ENCODE measurements at regions not wholly inside any gene's neighbourhood (a gene's known extent, or its start where the extent isn't known, plus 50 kb on each side); places are given as distances from the start of the nearest gene placed in this dataset.
"Not testable (repeated sequence)": the region's sequence is repeated elsewhere in the genome, so short reads cannot be mapped to it uniquely, and the experiment has no call there.

DNA sequence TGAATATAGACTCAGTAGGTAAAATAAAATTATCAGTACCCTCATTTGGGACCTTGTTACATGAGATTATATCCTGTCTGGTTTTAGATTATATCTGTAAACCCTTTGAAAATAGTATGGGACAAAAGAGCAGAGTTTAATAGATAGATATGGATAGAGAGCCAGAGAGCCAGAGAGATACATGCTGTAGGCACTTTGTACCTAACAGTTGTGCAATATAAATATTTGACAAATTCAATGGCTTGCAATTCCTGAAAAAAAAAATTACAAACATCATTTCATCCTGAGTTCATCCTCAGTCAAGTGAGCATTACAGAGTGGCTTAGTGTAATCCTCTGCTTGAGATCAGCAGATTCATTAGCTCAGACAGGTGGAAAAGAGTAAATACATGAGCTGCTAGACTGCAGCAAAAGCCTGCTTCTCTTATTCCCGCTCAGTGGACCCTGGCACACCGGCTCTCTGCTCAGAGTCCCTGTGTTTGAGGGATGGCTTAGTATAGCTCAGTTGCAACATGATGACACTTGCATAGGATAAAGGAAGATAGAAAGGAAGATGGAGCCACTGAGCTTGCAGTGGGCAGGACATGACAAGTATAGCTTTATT is 931.6 kb upstream of the GOT2 start:
- DNase-seq, result no peak

DNA sequence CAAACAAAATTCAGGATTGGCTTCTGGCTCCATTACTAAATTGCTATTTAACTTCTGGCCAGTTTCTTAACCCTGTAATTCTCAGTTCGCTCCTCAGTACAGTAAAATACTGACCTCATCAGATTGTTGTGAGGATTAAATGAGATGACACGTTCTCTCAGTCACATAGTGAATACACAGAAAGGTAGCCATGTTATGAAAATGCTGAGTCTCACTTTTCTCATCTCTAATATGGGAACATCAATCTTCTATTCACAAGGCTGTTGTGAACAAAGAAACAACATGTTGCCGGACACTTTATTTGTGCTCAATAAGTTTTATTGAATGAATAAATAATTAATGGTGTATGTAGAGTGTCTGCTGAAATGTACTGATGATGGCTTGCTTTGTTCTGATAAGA is 924.5 kb upstream of the GOT2 start:
- DNase-seq, result no peak

DNA sequence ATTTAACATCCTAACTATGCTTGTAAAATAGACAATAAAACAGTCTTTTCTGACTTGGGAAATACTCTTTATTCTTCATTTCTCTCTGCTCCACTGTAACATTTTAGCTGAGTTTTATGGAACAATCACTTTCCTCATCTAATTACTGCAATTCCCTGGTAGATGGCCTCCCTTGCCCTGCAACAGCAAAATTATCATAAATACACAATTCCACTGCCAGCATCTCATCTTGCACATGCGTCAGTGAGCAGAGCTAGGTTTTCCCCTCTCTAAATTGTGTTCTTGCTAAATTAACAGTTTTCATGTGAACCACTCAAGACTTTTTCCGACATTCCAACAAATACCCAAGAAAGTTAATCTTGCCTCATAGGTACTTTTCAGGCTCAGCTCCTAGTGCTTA is 920.9 kb upstream of the GOT2 start:
- DNase-seq, result no peak

DNA sequence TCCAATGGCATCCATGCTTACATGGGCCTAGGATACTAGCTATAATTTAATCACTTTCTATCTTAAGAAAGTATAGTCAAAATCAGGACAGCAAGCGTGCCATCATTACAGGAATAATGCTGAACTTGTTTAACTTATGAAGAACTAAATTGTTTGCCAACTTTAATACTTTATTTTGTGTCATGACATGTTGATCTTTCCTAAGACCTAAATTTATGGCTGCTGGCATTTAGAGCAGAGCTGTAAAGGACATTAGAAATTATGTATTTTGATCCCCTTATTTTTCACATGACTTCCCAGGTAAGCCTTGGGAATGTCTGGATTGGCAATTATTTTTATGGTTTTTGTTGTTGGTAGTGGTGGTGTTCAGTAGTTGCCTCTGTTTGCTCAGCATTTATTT is 920.3 kb upstream of the GOT2 start:
- no peak for DNase-seq

DNA sequence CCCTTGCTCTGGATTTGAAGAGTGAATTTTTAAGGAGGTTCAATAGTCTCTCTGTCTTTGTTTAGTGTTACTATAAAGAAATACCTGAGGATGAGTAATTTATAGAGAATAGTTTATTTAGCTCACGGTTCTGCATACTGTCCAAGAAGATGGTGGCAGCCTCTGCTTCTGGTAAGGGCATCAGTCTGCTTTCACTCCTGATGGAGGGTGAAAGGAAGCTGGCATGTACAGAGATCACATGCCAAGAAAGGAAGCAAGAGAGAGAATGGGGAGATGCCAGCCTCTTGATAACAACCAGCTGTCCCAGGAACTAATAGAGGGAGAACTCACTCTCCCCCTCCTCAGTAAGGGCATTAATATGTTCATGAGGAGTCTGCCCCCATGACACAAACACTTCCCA is 917.5 kb upstream of the GOT2 start:
- DNase-seq, result no peak

DNA sequence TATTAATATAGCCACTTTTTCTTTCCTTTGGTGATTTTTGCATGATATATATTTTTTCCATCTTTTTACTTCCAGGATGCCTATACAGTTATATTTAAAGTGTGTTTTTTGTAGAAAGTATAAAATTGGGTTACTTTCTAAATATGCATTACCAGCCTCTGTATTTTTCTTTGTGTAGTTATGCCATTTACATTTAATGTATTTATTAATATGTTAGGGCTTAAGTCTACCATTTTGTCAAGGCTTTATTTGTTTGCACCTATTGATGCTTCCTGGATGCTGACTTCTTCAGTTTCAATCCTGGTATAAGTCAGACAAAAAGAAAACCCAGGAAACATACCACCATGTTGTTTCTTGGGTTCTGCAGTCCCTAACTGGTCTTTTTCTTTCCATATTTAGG is 911.1 kb upstream of the GOT2 start:
- no peak for DNase-seq

DNA sequence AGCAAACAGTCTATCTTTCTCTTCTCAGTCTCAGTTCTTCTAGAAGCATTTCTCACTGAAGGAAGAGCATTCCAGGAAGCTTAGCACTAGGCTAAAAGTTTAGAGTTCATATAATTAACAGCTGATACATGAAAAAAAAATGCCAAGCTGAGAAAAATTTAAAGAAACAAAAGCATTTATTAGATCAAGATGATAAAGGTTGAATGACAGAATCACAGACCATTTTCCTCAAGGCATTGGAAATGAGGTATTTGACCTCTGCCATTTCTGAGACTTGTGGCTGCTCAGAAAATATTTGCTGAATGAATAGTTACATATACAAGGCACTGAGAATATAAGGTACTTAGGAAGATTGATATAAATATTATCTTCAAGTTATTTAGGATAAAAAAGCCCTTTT is 901.6 kb upstream of the GOT2 start:
- DNase-seq, result no peak

DNA sequence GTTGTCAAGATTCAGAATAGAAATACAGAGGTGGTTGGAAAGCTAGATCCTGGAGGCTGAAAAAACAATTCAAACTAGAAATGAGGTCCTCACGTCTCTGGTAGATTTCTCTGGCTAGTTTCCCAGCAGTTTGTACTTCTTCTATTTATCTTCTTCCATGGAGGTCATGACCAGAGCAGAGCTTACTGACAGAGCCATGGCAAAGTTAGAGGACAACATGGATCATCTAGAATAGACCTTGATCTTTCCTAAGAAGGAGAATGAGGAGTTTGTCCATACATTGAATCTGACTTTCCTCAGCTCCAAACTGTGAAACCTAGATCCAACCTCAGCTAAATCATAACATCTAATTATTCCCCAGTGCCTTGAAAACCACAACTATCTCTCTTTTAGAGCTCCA is 900.8 kb upstream of the GOT2 start:
- DNase-seq, result no peak

DNA sequence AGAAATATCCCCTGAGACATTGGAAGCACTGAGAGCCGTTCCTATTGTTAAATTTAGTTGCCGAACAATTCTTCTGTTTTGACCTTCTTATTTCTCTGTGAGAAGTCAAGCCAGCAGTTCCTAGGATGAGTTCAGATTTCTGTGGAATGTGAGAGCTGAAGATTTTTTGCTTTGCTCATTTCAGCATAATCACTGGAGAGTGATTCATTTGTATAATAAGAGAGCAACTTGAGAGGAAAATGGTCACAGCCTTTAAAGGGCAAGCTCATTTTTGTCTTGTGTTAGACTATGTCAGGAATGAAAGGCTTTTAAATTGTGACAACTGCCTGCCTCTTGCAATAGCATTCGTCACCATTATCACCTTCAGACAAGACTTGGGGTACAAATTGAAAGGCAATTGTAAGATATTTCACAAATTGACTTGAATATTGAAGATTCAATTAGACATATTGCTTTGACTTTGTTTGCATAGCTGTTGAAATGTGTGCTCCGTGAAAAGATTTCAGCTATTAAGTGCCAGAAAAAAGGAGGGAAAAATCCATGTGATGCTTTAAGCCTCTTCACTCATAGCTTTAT is 900.0 kb upstream of the GOT2 start:
- no peak for DNase-seq

DNA sequence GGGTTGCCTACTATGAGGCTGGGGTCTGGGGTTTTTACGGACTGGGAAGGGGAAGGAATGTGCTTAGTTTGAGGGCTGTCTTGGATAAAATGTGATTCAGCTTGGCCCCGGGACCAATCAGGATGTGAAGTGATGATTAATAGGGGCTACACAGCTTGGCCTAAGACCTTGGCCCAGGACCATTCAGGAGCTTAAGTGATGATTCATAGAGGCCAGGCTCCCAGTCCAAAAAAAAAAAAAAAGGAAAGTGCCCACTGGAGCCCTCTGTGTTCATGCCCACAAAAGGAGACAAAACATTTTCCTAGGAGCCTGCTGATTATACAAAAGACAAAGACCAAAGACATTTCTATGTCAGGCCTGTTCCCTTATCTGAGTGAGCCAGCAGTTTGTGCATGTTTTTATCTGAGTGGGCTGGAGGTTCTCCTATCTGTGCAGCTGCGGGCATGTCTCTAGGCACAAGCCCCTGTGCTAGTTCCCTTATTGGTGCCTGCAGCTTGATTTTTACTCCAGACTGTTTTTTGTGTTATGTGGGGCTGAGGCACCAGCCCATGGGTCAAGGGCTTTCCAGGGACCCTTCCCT is 898.2 kb upstream of the GOT2 start:
- no peak for DNase-seq

DNA sequence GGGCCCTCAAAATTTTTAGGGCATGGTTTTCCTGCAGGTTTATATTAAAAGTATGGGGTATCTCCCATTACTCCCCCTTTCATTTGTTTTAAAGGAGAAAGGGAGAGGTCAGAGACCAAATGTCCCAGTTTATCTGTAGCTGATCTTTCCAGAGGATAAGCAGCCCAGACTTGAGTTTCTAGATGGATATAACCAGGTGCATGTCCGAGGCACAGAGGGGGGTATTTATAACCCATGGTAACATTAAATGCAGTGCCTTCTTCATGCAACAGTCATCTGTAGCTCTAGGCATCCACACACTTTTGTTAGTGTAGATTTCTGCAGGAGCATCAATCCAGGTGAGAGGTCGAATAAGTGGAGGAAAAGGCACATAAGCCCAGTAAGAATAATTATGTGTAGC is 890.3 kb upstream of the GOT2 start:
- DNase-seq, result not testable (repeated sequence)

DNA sequence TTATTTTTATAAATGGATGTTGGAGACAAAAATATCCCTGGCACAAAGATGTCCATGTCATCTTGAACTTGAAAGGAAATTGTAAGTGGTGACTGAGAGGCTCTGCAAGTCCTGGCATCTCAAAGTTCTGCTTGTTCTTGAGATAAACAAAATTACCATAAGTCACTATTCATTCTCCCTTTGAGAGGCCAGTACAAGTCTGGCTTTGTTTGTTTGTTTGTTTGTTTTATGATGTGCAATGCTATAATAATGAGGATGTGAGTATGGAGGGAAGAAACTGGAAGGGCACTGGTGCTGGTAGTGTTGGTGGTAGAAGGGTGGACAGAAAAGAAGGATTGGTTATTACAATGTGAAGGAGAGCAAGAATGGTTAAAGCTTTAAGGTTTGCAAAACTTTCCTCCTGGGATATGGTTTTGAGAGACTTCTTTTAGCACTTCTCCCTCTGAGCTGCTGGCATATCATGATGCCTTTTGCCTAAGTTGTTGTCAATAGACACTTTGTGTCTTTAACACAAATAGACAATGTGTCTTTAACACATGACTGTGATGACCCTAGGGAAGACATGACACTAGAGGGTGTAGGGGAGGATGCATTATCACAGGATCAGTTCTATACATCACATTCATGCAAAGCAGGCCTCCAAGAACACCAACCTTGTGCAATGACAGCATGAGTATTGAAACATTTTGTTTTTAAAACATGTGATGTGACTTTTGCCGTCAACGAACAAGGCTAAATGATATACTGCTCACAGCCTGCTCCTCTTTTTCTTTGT is 880.5 kb upstream of the GOT2 start:
- no peak for DNase-seq

DNA sequence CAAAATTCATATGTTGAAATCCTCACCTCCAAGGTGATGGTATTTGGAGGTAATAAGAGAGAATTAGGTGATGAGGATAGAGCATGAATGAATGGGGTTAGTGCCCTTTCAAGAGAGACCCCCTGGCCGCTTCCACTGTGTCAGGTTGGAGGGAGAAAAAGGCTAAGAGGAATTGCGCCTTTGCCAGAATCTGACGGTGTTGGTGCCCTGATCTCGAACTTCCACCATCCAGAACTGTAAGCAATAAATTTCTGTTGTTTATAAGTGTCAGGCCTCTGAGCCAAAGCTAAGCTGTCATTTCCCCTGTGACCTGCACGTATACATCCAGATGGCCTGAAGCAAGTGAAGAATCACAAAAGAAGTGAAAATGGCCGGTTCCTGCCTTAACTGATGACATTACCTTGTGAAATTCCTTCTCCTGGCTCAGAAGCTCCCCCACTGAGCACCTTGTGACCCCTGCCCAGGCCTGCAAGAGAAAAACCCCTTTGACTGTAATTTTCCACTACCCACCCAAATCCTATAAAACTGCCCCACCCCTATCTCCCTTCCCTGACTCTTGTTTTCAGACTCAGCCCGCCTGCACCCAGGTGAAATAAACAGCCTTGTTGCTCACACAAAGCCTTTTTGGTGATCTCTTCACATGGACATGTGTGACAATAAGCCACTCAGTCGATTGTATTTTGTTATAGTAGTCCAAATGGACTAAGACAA is 878.9 kb upstream of the GOT2 start:
- not testable (repeated sequence) for DNase-seq

DNA sequence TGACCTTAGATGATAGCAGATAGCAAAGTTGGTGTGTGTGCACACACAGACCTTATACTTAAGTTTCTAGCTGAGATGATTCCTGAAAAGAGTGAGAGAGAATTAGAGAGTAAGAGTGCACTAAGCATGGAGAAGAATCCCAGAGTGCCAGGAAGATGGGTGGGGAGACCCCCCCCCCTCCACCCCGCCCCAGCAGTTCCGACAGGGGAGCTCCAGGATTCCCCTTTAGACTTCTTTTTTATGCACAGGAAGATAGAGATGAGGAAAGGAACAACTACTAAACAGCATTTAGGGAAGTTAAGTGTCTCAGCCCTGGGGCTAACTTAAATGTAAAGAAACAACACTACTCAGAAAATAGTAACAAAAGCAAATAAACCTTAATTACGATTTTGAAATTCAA is 878.0 kb upstream of the GOT2 start:
- no peak for DNase-seq

DNA sequence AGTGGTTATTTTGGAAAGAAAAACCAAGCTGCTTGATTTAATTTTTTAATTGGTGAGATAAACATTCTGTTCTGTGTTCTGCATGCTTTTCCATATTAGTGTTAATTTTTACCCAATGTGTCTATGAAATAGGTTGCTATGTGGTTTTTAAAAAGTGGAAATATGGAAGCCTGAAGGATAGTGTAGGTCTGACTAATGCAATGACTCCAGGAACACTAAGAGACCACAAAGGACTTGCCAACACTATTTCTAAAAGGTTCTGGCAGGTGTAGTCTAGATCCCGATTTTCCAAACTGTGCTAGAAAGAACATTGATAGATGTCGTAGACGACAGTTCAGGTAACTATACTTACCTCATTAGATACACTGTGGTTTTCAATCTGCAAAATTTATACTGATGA is 877.4 kb upstream of the GOT2 start:
- no peak for DNase-seq

DNA sequence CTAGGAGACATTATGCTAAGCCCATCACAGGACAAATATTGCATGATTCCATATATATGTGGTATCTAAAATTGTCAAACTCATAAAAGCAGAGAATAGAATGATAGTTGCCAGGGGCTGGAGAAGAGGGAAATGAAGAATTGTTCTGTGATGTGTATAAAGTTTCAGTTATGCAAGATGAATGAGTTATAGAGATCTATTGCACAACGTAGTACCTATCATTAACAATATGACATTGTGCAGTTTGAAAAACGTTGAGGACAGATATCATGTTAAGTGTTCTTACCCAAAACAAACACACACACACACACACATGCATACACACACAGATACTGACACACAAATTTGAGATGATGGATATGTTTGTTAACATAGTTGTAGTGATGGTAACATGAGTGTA is 871.6 kb upstream of the GOT2 start:
- DNase-seq, result no peak

DNA sequence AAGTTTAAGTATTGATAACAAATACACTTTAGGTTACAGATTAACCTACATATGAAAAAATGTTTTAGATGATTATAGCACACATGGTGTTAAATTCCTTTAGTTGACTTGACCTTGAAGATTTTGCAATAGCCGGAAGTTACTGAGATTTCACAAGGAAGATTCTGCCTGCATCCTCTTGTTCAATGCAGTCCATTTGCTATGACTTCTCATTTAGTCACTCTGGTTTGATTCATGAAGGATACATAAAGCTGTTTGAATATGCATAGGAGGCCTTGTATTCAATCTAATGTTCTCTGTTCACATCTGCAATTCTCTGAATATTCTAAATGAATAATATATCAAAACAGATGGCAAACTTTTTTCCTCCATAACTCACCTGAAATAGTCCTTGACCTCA is 870.2 kb upstream of the GOT2 start:
- DNase-seq, result no peak

DNA sequence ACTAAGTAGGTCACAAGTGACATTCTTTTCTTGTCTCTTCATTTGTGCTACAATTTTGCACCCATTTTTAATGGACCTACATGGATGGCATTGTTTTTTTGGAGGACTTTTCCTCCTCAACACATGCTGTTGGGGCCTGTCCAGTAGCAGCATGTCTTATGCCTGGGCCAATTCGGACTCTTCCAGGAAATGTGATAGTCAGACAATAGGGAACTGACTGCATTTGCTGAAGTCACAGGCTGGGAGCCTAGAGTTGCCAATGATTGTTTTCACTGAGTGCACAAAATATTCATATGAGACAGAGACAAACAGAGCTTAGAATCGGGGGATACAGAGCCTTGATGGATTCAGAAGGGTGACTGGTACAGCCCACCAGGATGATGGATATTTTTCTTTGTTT is 867.3 kb upstream of the GOT2 start:
- no peak for DNase-seq

DNA sequence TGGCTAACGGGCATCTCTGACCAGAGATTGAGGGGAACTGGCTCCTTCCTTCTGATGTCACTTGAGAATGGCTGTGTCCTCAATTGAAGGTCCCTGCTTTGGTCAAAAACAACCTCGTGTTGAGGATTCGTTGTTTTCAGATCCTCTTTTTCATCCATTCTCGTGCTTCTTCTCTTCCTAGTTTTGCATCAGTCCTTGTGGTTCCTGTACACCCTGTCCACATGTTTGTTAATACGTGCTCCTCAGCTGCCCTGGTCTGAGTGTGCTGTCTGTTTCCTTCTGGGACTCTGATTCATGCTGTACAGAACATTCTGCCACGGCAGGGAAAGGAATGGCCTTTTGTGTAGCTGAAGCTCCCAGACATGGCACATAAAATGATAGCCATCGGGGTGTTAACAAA is 863.2 kb upstream of the GOT2 start:
- no peak for DNase-seq

DNA sequence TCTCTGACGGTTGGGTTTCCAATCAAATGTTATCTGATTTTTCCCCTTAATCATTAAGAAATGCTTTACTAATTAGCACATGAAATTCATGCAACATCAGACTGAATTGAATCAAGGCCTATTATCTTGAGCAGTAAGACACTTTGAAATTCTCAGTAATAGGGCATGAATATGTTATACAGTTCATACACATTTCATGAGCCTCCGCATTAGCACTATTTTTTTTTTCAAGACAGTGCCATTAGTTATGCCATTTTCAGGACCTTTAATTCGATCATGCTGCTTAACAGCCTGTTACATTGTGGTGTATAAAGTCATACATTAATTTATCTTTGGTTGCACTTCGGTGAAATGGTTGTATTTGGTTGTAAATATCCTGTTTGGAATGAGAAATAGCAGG is 862.6 kb upstream of the GOT2 start:
- DNase-seq, result no peak

DNA sequence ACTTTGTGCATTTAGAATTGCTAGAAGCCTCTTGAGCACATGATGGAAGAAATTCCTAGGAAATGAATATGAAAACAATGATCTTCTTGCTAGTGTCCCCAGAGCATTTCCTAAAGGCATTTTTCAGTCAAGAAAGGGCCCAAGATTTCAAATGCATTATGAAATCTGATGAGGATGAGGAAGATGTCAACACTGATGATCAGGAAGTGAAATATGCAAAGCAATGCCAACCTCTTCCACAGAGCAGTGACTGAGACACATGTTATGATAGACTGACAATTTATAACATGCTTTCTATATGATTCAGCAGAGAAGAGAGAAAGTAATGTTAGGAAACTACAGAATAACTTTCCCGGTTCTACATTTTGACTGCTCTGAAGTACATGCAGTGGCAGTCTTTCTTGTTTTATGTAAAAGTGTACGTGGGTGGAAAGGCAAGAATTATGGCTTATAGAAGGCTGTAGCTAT is 859.1 kb upstream of the GOT2 start:
- DNase-seq, result no peak

DNA sequence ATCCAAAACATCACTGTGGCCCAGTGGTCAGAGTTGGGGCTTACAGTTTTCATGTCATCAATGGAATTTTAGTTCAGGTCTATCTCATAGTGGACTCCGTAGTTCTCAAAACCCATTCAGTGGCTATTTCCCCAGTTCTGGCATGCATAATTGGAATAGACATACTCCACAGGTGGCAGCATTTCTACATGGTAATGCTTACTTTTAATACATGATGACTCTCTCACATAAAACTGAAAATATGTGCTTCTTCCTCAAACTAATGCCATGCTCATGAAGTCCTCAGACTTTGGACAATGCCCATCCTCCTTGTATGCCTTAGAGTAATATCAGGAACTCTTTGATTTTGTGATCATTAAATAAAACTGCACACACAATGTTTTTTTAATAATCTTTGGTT is 857.4 kb upstream of the GOT2 start:
- DNase-seq, result no peak

DNA sequence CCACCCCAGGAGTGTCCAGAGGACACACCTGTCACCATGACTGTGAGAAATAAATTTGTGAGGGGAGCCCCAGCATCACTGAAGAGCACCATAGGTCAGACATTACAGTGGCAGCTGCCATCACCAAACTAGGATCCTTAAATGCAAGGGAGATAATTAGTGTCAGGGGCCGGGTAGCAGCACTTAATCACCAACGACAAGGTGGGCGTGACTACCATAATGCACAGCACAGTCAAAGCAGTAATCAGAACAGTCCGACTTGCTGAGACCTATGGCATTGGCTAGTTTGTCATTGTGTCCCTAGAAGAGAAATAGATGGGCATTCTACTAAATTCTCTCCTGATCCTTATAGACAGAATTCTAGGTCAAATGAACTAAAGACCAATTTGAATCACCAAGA is 856.7 kb upstream of the GOT2 start:
- no peak for DNase-seq

DNA sequence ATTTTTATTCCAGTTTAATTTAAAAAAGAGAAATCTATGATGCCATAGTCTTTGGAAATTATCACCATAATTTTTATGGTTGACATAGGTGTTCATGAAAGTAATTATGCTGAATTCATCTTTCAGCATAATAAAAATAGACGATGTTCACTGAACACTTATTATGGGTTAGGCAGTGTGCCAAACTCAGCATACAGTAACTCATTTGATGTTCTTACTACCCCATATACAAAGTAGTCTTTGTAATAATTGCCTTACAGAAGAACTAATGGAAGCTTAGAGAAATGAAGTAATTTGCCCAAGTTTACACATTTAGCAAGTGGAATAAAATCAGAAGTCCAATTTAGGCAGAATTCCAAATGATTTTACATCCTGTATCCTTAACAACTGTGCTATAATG is 852.2 kb upstream of the GOT2 start:
- DNase-seq, result no peak

Measured in stimulated activated CD8-positive, alpha-beta memory T cell treated with anti-CD3 and anti-CD28 coated beads, Interleukin-4, amount 100 ng/mL, for 48 hours (primary cell).